Fibroblast of skin of right biceps (primary cell): ENCODE measurements at regions not wholly inside any gene's neighbourhood (a gene's known extent, or its start where the extent isn't known, plus 50 kb on each side); places are given as distances from the start of the nearest gene placed in this dataset.

Source experiments
- DNase-seq: peaks from one replicate; pipeline ENCODE4 v3.0.0-alpha.2; 2013

- no peak for DNase-seq
Measured at GRCh38 chr3:126266291-126266840, 86.0 kb upstream of the ALDH1L1 start.

DNA sequence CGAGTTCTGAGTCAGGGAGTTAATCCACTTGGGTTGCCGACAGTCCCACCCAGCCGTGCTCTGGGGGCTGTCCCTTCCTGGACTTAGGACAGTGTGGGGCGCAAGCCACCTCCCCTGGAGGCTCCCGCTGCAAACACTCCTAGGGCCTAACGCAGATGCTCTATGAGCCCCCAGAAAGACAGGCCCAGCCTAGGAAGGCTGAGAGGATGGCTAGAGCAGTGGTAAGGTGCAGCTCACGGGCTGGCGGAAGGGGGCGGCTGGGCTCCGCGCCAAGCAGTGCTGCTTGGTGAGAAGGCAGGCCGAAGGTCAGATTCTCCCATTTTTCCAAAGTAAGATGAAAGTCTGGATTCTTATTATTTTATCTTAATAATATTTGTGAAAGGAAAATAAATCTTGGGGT, 84.6 kb upstream of the ALDH1L1 start:
- DNase-seq: no peak

- DNase-seq: no peak
Measured at GRCh38 chr3:126264381-126264780, 84.0 kb upstream of the ALDH1L1 start.

- DNase-seq: no peak
Measured at GRCh38 chr3:126263971-126264370, 83.6 kb upstream of the ALDH1L1 start.

- no peak for DNase-seq
Measured at GRCh38 chr3:126263539-126263938, 83.2 kb upstream of the ALDH1L1 start.

DNA sequence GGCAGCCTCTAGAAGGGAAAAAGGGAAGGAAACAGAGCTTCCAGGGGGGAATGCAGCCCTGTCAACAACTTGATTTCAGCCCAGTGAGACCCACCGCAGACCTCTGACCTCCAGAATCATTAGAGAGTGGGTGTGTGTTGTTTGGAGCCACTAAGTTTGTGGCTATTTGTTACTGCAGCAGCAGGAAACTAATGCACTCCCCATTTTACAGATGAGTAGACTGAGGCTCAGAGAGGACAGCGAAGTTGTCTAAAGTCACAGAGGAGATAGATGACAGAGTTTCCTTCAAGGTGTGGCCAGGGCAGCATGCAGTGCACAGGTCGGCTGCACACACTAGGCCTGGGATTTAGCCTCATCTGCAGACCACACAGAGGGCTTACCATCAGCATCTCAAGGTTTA, 81.8 kb upstream of the ALDH1L1 start:
- no peak for DNase-seq

DNA sequence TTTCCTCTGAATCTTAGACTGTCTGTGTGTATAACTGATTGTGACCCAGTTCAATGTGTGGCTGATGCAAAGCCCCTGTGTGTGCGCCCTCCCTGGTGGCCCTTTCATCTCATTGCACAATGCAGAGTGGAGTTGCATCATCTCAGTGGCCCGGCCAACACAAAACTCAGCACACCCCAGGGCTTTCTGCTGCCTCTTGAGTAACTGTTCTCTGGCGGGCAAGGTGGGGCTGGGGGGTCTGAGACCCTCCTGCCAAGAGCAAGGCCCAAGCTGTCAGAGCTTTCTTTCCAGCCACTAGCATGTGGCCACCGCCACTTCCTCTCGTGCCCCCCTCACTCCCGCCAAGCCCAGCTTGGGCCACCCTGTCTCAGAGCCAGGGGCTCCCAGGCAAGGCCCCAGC, 80.7 kb upstream of the ALDH1L1 start:
- DNase-seq: peak; percentile 80

- no peak for DNase-seq
Measured at GRCh38 chr3:126259411-126260391, 79.3 kb upstream of the ALDH1L1 start.

- DNase-seq: no peak
Measured at GRCh38 chr3:126258670-126259069, 78.3 kb upstream of the ALDH1L1 start.

- DNase-seq: no peak
Measured at GRCh38 chr3:126257984-126258383, 77.6 kb upstream of the ALDH1L1 start.

- DNase-seq: no peak
Measured at GRCh38 chr3:126257174-126257573, 76.8 kb upstream of the ALDH1L1 start.

DNA sequence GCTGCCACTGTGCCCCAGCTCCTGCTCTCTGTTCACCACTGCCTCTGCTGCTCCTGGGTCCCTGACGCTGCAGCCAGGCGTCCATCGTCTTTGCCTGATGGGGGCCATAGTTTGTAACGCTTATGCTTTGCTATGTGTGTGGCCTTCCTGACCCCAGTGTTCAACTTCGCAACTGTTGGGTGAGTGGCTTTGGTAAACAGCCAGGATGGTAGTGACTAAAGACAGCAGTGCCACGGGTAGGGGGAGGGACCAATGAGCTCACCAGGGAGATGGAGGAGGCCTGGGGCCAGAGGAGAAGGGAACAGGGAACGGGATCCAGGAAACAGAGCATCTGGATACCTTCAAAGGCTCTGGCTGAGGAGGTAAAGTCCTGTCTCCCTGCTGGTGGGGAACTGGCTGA, 75.9 kb upstream of the ALDH1L1 start:
- DNase-seq: no peak

GRCh38 chr3:126253072-126253471, 72.7 kb upstream of the ALDH1L1 start:
- no peak for DNase-seq

DNA sequence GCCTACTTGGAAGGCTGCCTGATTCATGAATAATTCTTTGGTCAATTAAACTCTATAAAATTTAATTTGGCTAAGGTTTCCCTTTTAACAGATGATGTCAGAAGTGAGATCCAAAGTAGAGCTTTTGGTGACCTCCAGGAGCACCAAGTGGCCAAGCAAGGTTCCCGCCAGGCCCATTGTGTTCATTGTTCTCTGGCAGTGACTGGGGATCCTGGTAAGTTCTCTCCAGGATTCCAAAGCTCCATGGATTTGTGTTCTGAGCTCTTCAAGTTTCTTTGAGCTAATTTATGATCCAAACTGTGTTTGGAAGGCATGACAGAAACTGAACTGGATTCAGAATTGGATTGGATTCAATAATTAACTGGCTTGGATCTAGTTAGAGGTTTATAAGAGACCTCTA, 72.0 kb upstream of the ALDH1L1 start:
- no peak for DNase-seq

DNA sequence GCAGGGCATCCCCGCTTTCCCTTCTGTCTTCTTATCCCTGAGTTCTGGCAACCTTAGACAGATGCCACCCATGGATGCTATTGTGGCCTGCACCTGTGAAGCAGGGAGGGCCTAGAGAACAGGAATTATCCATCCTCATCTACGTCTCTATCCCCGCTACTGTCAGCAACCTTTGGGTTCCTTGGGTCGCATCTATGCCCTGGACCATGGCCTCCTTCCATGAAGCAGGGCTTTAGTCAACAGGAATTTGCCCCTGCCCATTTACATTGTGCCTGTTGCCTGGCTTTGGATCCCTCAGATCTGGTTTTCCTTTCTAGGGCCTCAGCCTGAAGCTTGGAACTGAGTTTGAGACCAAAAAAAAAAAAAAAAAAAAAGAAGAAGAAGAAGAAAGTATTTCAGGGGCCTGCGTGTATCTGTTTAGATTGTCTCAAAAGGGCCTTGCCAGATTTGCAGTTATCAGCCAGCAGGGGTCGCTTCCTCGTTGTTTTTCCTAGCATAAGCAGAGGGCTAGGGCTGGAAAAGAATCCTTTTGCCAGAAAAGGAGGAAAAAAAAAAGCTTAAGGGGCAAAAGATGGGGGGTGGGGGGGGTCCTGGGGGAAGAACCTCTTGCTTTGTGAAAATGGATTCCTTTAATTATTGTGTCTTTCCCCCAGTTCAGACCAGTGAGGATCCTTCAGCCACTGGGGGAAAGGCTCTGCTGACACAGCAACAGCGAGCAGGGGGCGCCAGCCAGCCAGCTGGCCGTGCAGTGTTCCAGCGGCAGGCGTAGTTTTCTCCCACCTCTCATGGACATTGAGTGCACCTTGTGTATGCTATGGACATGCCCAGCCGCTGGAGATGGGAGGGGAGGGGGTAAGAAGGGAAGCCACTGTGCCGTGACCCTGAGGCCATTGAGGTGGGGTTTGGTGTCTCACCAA, 65.7 kb upstream of the ALDH1L1 start:
- peak; percentile 36 for DNase-seq
